RWPE1 (cell line): ENCODE measurements at regions not wholly inside any gene's neighbourhood (a gene's known extent, or its start where the extent isn't known, plus 50 kb on each side); places are given as distances from the start of the nearest gene placed in this dataset.

Experiments
- CTCF ChIA-PET: fragments of 350-600 bp; sonication (Branson Sonifier 250); formaldehyde crosslinking; extraction: SDS; loops from one replicate; lab custom pipeline; 2021; lab: Yijun Ruan, JAX
- POLR2A ChIA-PET: fragments of 400-600 bp; formaldehyde crosslinking; extraction: SDS; loops from one replicate; lab custom pipeline; 2020; ENCODE audit warnings: antibody characterized with exemption; ENCODE audit not compliant: low non-redundant PET; lab: Yijun Ruan, JAX
- DNase-seq: peaks from one replicate; pipeline ENCODE4 v3.0.0; 2012; ENCODE audit warnings: low spot score
- H3K27ac ChIP-seq: fragments of 450-650 bp; 2 replicates; pipeline ENCODE4 v1.5.1; 2017
- CTCF ChIP-seq: fragments of 450-650 bp; conservative IDR thresholded peaks from 2 replicates; pipeline ENCODE4 v1.5.1; 2017; ENCODE audit warnings: low read depth, mild to moderate bottlenecking

- DNase-seq, result no peak
- ChIA-PET POLR2A (no interaction called here), CTCF (no interaction called here)
Measured at GRCh38 chr6:15048367-15048766, 197.5 kb upstream of the JARID2 start.

GRCh38 chr6:15058200-15059061 lies 187.4 kb upstream of the JARID2 start:
- DNase-seq, result no peak
- ChIA-PET POLR2A (no interaction called here), CTCF (interaction anchor here (0.5 to 0.7 kb wide), 3 partner anchors 50 to 736 kb away, joined by 3 to 4 read pairs (median 3); no protein-coding TSS in a partner anchor)
- H3K27ac ChIP-seq, result no peak overlapping the region
- no peak for TF ChIP-seq CTCF

More at GRCh38 chr6:15048367-15048766, 197.5 kb upstream of the JARID2 start:
- TF ChIP-seq CTCF, result no peak
- H3K27ac ChIP-seq, result no peak overlapping the region

DNA sequence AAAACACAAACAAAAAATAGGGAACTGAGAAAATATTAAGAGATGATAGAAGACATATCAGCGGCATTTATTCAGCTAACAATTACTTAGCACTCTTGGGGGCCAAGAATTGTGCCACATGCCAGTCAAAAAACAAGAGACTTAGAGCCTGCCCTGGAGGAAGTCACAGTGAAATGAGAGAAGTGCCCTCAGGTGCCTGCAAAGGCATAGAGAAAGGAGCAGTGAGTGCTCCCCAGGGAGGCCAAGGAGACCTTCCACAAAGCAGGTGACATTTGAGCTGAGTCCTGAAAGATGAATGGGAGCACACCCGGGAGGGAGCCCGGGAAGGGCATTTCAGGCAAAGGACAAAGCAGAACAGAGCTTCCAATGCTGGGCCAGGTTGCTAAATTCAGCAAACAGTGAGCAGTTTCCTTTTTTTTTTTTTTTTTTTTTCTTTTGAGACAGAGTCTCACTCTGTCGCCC lies 184.7 kb upstream of the JARID2 start:
- CTCF ChIA-PET, result interaction anchor here (0.8 kb wide), 1 partner anchor 585 kb away, joined by 5 read pairs; no protein-coding TSS in a partner anchor
- DNase-seq, result no peak
- POLR2A ChIA-PET, result interaction anchor here (0.6 to 0.7 kb wide), 2 partner anchors 29 to 150 kb away, joined by 3 to 9 read pairs; no protein-coding TSS in a partner anchor
- TF ChIP-seq CTCF, result no peak
- H3K27ac ChIP-seq, result peak overlapping the region; percentile 75; the same call in 1 of the 2 replicates

GRCh38 chr6:15061908-15062515 lies 183.9 kb upstream of the JARID2 start:
- ChIA-PET POLR2A (no interaction called here), CTCF (no interaction called here)
- TF ChIP-seq CTCF, result no peak
- H3K27ac ChIP-seq, result peak overlapping the region; percentile 75
- no peak for DNase-seq

GRCh38 chr6:15062516-15063252 lies 183.2 kb upstream of the JARID2 start:
- peak overlapping the region; percentile 79 for H3K27ac ChIP-seq
- ChIA-PET POLR2A (interaction anchor here (0.5 to 0.6 kb wide), 2 partner anchors 83 to 510 kb away, joined by 3 to 6 read pairs; no protein-coding TSS in a partner anchor), CTCF (interaction anchor here (0.7 kb wide), 1 partner anchor 18 kb away, joined by 4 read pairs; no protein-coding TSS in a partner anchor)
- TF ChIP-seq CTCF, result no peak
- peak; percentile 91 for DNase-seq
